Large intestine (tissue), 3 donors: ENCODE measurements at regions not wholly inside any gene's neighbourhood (a gene's known extent, or its start where the extent isn't known, plus 50 kb on each side); places are given as distances from the start of the nearest gene placed in this dataset.

Experiments used
- DNase-seq, 2 donors: peaks; one replicate each; pipeline versions ENCODE4 v3.0.0 to v3.0.0-alpha.2; 2013
- H3K27ac ChIP-seq: one replicate; pipeline ENCODE4 v1.5.1; 2013; ENCODE audit warnings: low read length
- H3K27me3 ChIP-seq: 2 replicates; pipeline ENCODE4 v1.6.1; 2013; ENCODE audit warnings: low read length; ENCODE audit not compliant: control insufficient read depth, insufficient read depth
- H3K36me3 ChIP-seq: 2 replicates; pipeline ENCODE4 v1.6.1; 2013; ENCODE audit warnings: low read length; ENCODE audit not compliant: control insufficient read depth, insufficient read depth
- H3K4me1 ChIP-seq: one replicate; pipeline ENCODE4 v1.6.1; 2013; ENCODE audit warnings: low read length; ENCODE audit not compliant: control insufficient read depth, insufficient read depth
- H3K4me3 ChIP-seq: one replicate; pipeline ENCODE4 v1.5.1; 2013; ENCODE audit warnings: low read length
- H3K9me3 ChIP-seq: one replicate; pipeline ENCODE4 v1.6.1; 2013; ENCODE audit warnings: mild to moderate bottlenecking, low read depth, low read length, moderate library complexity; ENCODE audit not compliant: control insufficient read depth
- WGBS: methylation state at CpG from one replicate; pipeline ENCODE4 v1.1.5; 2013; ENCODE audit warnings: low lambda C conversion rate; ENCODE audit not compliant: insufficient coverage; 5-methylcytosine and 5-hydroxymethylcytosine counted together

- Histone ChIP-seq H3K9me3 (no peaks in the 10 kb centered on the region), H3K27ac (no peak overlapping the region)
- WGBS: no CpG with 5 or more reads among the region's 1 CpG
These were observed 211.9 kb upstream of the CLINT1 start for GRCh38 chr5:158070859-158071258.

DNA sequence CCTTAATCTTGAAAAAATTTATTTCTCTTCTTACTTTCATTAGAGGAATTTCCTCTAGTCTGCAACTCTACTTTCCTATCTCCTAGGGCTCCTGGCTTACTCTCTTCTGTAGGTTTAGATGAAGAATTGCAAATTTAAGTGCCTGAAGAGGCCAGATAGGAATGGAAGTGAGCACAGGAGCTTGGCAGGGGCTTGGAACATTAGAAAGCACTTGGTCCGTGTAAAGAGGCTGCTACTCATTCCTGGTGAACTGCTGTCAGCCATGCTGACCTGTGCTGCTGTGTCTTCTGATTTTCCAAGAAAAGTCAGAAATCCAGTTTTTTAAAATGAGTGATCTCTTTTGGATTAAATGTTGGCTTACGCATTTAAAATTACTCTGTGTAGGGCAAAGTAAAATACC is 210.9 kb upstream of the CLINT1 start:
- Histone ChIP-seq H3K27me3 (no peaks in the 10 kb centered on the region), H3K36me3 (no peaks in the 10 kb centered on the region), H3K4me1 (no peaks in the 10 kb centered on the region), H3K27ac (no peak overlapping the region), H3K9me3 (no peaks in the 10 kb centered on the region), H3K4me3 (no peak overlapping the region)
- WGBS: 86% methylated on average over 1 of the region's 2 CpGs
- no peak for DNase-seq

More at GRCh38 chr5:158070859-158071258, 211.9 kb upstream of the CLINT1 start:
- Histone ChIP-seq H3K4me3 (no peak overlapping the region), H3K4me1 (no peaks in the 10 kb centered on the region), H3K27me3 (no peaks in the 10 kb centered on the region), H3K36me3 (no peaks in the 10 kb centered on the region)
- no peak for DNase-seq

DNA sequence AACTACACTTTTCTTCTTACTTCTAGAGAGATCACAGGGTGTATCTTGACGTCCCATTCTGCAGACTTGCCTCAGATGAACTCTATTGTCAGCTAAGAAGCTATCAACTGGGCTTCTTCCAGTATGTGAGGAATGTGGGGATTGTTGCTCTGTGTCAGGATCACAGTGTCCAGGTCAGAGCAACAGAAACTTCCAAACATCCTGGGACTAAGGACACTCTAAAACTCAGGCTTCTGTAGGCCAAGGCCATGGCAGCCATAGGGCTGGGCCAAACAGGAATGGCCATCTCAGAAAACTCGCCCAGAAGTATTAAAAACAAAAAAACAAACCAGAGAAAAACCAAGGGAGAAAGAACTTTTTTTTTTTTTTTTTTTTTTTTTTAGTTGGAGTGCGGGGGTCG is 210.0 kb upstream of the CLINT1 start:
- WGBS: no CpG with 5 or more reads among the region's 4 CpGs
- H3K4me1 ChIP-seq: no peaks in the 10 kb centered on the region

DNA sequence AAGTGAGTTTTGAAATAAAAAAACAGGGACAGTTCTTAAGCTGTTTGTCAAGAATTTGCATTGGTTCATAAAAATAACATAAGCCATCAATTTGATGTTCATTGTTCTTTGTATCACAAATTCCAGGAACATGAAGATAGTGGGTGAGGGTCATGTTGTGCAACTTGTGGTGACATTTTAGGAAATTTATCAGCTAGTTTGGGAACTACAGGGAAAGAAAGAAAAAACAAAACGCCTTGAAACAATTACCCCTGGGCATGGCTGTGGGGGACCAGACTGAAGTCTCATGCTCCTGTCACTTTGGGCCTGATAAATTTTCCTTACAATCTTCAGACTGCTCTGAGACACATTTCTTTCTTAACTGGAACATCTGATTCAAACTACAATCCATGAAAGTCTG is 207.1 kb upstream of the CLINT1 start:
- WGBS: no CpG with 5 or more reads among the region's 1 CpG
- no peaks in the 10 kb centered on the region for H3K4me1 ChIP-seq
- no peak for DNase-seq
- no peak overlapping the region for H3K27ac ChIP-seq
- no peaks in the 10 kb centered on the region for H3K27me3 ChIP-seq
- no peak overlapping the region for H3K4me3 ChIP-seq
- H3K9me3 ChIP-seq: no peaks in the 10 kb centered on the region
- H3K36me3 ChIP-seq: no peaks in the 10 kb centered on the region

More for the DNA sequence above, 210.0 kb upstream of the CLINT1 start:
- H3K27ac ChIP-seq: no peak overlapping the region
- DNase-seq: no peak
- no peaks in the 10 kb centered on the region for H3K9me3 ChIP-seq
- H3K4me3 ChIP-seq: no peak overlapping the region
- no peaks in the 10 kb centered on the region for H3K27me3 ChIP-seq
- H3K36me3 ChIP-seq: no peaks in the 10 kb centered on the region

GRCh38 chr5:158064334-158065123 is 205.6 kb upstream of the CLINT1 start:
- WGBS: no CpG with 5 or more reads among the region's 5 CpGs
- DNase-seq: no peak
- Histone ChIP-seq H3K36me3 (no peaks in the 10 kb centered on the region), H3K9me3 (no peaks in the 10 kb centered on the region), H3K27me3 (no peaks in the 10 kb centered on the region), H3K4me1 (no peaks in the 10 kb centered on the region), H3K27ac (no peak overlapping the region), H3K4me3 (no peak overlapping the region)

GRCh38 chr5:158063052-158063451 is 204.1 kb upstream of the CLINT1 start:
- WGBS: no CpG with 5 or more reads among the region's 1 CpG
- H3K4me1 ChIP-seq: no peaks in the 10 kb centered on the region
- H3K4me3 ChIP-seq: no peak overlapping the region
- no peak for DNase-seq
- H3K27me3 ChIP-seq: no peaks in the 10 kb centered on the region
- H3K36me3 ChIP-seq: no peaks in the 10 kb centered on the region
- no peaks in the 10 kb centered on the region for H3K9me3 ChIP-seq
- no peak overlapping the region for H3K27ac ChIP-seq

GRCh38 chr5:158061451-158061850 is 202.5 kb upstream of the CLINT1 start:
- DNase-seq: no peak
- Histone ChIP-seq H3K4me3 (no peak overlapping the region), H3K36me3 (no peaks in the 10 kb centered on the region), H3K27me3 (no peaks in the 10 kb centered on the region), H3K4me1 (no peaks in the 10 kb centered on the region), H3K27ac (no peak overlapping the region), H3K9me3 (no peaks in the 10 kb centered on the region)
- WGBS: no CpG with 5 or more reads among the region's 4 CpGs

DNA sequence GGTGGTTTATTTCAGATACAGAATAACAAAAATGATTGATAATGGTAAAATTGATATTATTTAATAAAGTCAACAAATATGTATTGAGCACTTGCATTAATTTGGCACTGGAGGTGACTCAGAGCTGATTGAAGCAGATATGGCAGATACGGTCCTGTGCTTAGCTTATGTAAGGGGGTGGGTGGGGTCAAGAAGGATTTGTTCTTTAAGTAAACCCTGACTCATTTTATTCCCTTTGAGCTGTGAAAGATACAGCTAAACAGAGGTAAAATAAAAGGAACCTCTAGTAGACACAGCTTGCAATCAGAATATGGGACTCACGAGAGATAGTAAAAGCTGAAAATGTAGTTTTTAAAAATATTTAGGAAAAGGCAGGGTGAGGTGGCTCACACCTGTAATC is 201.3 kb upstream of the CLINT1 start:
- WGBS: 0% methylated on average over 1 of the region's 2 CpGs
- no peak overlapping the region for H3K4me3 ChIP-seq
- H3K36me3 ChIP-seq: no peaks in the 10 kb centered on the region
- no peak overlapping the region for H3K27ac ChIP-seq
- no peaks in the 10 kb centered on the region for H3K9me3 ChIP-seq
- peaks cover 3% of the 10 kb centered on the region for H3K4me1 ChIP-seq
- H3K27me3 ChIP-seq: no peaks in the 10 kb centered on the region
- DNase-seq: no peak

DNA sequence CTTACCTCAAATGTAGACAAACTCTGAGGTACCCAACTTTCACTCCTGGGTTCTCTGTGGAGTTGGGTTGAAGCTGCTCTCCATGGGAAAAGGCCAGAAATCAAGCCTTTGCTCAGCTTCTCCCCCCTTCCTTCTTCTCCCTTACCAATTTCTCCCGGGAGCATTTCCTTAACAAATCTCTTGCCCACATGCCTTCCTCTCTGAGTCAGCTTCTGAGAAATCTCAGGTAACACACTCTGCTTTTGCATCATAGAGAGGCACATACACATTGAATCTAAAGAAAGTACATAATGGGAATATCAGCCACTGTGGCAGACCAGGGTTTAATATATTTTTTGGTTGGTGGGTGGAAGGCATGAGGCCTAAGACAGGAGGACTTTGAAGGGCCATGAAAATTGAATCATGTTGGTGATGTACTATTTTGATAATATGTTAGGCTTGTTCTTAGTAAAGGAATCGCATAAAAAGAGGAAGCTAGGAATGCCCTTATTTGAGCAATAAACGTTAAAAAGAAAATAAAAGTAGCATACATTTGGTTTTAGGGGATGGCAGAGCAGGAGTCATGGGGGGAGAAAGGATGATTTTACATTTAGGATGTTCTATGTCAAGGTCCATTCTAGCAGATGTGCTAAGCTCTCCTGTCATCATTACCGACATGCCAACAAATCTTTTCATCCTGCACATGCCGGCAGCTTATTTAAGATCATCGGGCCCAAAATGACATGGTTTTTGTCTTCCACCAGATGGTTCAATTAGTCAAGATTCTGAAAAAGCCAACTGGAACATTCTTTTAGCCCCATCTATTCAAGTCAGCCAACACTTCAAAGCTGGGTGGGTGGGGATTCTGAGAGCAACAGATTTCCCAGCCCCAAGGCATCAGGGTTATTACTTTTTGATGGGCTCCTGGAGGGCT is 199.5 kb upstream of the CLINT1 start:
- 81% methylated on average over 4 of the region's 6 CpGs for WGBS
- H3K4me3 ChIP-seq: no peak overlapping the region
- H3K4me1 ChIP-seq: peaks cover 3% of the 10 kb centered on the region
- no peak for DNase-seq
- H3K27ac ChIP-seq: no peak overlapping the region
- H3K27me3 ChIP-seq: no peaks in the 10 kb centered on the region
- H3K36me3 ChIP-seq: no peaks in the 10 kb centered on the region
- no peaks in the 10 kb centered on the region for H3K9me3 ChIP-seq

DNA sequence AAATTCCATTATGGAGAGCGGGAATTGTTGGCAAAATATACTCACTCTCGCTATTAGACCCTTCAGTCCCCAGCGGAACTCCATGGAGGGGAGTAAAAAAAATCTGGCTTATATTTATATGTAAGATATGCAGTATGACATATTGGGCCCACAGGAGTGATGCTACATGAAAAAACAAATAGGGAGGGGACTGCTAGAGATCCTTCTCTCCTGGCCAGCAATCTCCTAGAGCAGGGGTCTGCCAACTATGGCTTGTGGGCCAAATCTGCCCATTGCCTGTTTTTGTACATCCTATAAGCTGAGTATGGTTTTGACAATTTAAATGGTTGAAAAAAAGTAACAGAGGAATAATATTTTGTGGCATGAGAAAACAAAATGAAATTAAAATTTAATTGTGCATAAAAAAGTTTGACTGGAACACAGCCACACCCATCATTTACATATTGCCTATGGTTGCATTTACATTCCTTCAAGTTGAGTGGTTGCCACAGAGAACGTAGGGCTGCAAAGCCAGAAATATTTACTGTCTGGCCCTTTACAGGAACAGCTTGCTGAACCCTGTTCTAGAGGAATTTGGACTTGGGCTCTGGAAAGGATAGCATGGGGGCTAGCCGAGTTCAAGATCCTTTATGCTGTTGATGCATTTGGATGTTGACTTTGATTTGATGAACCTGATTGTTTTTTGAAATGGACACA is 197.3 kb upstream of the CLINT1 start:
- peaks cover 3% of the 10 kb centered on the region for H3K4me1 ChIP-seq
- H3K27ac ChIP-seq: no peak overlapping the region
- no CpG with 5 or more reads among the region's 5 CpGs for WGBS
- H3K36me3 ChIP-seq: no peaks in the 10 kb centered on the region
- H3K27me3 ChIP-seq: no peaks in the 10 kb centered on the region
- no peak overlapping the region for H3K4me3 ChIP-seq
- DNase-seq: no peak
- H3K9me3 ChIP-seq: no peaks in the 10 kb centered on the region
